HG03469 (cell line): ENCODE measurements at regions not wholly inside any gene's neighbourhood (a gene's known extent, or its start where the extent isn't known, plus 50 kb on each side); places are given as distances from the start of the nearest gene placed in this dataset.

Experiments used
- ATAC-seq: cut with Tn5 transposase; IDR thresholded peaks from one replicate; pipeline ENCODE4 v1.9.1; 2021; ENCODE audit warnings: mild to moderate bottlenecking, moderate library complexity, moderate number of reproducible peaks; ENCODE audit not compliant: unreplicated experiment

GRCh38 chr6:130547723-130548122, 181.9 kb downstream of the TMEM200A start:
- no peak for ATAC-seq

- no peak for ATAC-seq
These were observed 191.8 kb downstream of the TMEM200A start for GRCh38 chr6:130557481-130558112.

- ATAC-seq, result no peak
These were observed 192.3 kb downstream of the TMEM200A start for GRCh38 chr6:130558131-130558530.

GRCh38 chr6:130559166-130559565, 193.3 kb downstream of the TMEM200A start:
- ATAC-seq, result no peak

GRCh38 chr6:130560231-130560630, 194.4 kb downstream of the TMEM200A start:
- ATAC-seq, result no peak

GRCh38 chr6:130561159-130561558, 195.3 kb downstream of the TMEM200A start:
- ATAC-seq, result peak; percentile 50

GRCh38 chr6:130565696-130566095, 199.9 kb downstream of the TMEM200A start:
- ATAC-seq, result no peak

GRCh38 chr6:130574146-130574545, 208.3 kb downstream of the TMEM200A start:
- ATAC-seq, result no peak

GRCh38 chr6:130575557-130575956, 209.7 kb downstream of the TMEM200A start:
- no peak for ATAC-seq

GRCh38 chr6:130575971-130576370, 210.2 kb downstream of the TMEM200A start:
- peak; percentile 97 for ATAC-seq

GRCh38 chr6:130577178-130577919, 211.5 kb downstream of the TMEM200A start:
- ATAC-seq, result no peak

GRCh38 chr6:130578713-130579112, 212.9 kb downstream of the TMEM200A start:
- ATAC-seq, result no peak

GRCh38 chr6:130583268-130583667, 217.5 kb downstream of the TMEM200A start:
- no peak for ATAC-seq

- ATAC-seq, result no peak
These were observed 219.8 kb downstream of the TMEM200A start for GRCh38 chr6:130585587-130585986.

GRCh38 chr6:130587778-130588520, 222.1 kb downstream of the TMEM200A start:
- no peak for ATAC-seq

GRCh38 chr6:130593200-130593599, 227.4 kb downstream of the TMEM200A start:
- no peak for ATAC-seq

GRCh38 chr6:130593948-130594347, 228.1 kb downstream of the TMEM200A start:
- no peak for ATAC-seq

GRCh38 chr6:130598021-130598989, 228.9 kb upstream of the SMLR1 start:
- ATAC-seq, result no peak

- ATAC-seq, result no peak
These were observed 226.3 kb upstream of the SMLR1 start for GRCh38 chr6:130600880-130601341.

GRCh38 chr6:130602151-130602770, 224.9 kb upstream of the SMLR1 start:
- no peak for ATAC-seq
